ENCODE measurements at regions not wholly inside any gene's neighbourhood (a gene's known extent, or its start where the extent isn't known, plus 50 kb on each side); places are given as distances from the start of the nearest gene placed in this dataset.

- TF ChIP-seq EZH2 (IDR thresholded peaks at IDR 0.05; ENCODE audit: borderline replicate concordance, low read length): no peak
- TF ChIP-seq CTCF (IDR thresholded peaks at IDR 0.05; ENCODE audit: low read length): no peak
Measured at GRCh38 chr3:144948711-144949110, 977.1 kb downstream of the DIPK2A start.
